ENCODE measurements at regions not wholly inside any gene's neighbourhood (a gene's known extent, or its start where the extent isn't known, plus 50 kb on each side); places are given as distances from the start of the nearest gene placed in this dataset.

GRCh38 chr2:59874361-59874760 lies 679.1 kb downstream of the BCL11A start:
- H2BK12ac ChIP-seq (ENCODE audit: low read depth, low read length): no peak overlapping the region
- no peaks in the 10 kb centered on the region for H3K23me2 ChIP-seq (ENCODE audit: low read depth, low read length)
- ChIA-PET CTCF (ENCODE audit: partially characterized antibody) (interaction anchor here (1.0 kb wide), 1 partner anchor 9 kb away, joined by 3 read pairs; no protein-coding TSS in a partner anchor), POLR2A (ENCODE audit: partially characterized antibody) (no interaction called here)
- H2AFZ ChIP-seq (ENCODE audit: low read length): no peak overlapping the region
- TF ChIP-seq KDM5A (IDR thresholded peaks at IDR 0.05; ENCODE audit: low read length) (no peak), E2F6 (IDR thresholded peaks at IDR 0.05) (no peak), SP2 (IDR thresholded peaks at IDR 0.05; ENCODE audit: low read length) (no peak), TCF12 (IDR thresholded peaks at IDR 0.05; ENCODE audit: low read depth, low read length) (no peak), BACH1 (IDR thresholded peaks at IDR 0.05; ENCODE audit: low read length) (no peak), SRF (IDR thresholded peaks at IDR 0.05; ENCODE audit: low read depth, low read length) (no peak), SUZ12 (IDR thresholded peaks at IDR 0.05; ENCODE audit: low read length) (no peak), GABPA (IDR thresholded peaks at IDR 0.05; ENCODE audit: borderline replicate concordance, insufficient read depth, low read length) (no peak), CTCF (IDR thresholded peaks at IDR 0.05; ENCODE audit: control extremely low read depth in 1 of 3, insufficient read depth in 1 of 3, low read depth in 1 of 3, low read length in 3 of 3) (no peak)
- no peak overlapping the region for H4K8ac ChIP-seq (ENCODE audit: extremely low read depth, insufficient read depth, low read length)
- no peak overlapping the region for H2BK120ac ChIP-seq (replicated peaks; ENCODE audit: low read depth, low read length)
- H3K4me2 ChIP-seq (ENCODE audit: insufficient read depth in 1 of 2, low read depth in 2 of 2, low read length in 2 of 2): no peak overlapping the region
- no peak overlapping the region for H2BK5ac ChIP-seq (ENCODE audit: low read depth, low read length)
- DNase-seq (ENCODE audit: low read depth in 1 of 2, low spot score in 2 of 2) (no peak), FAIRE-seq (no peak)
- H2BK15ac ChIP-seq (ENCODE audit: low read length): no peak overlapping the region
- peaks cover 0 to 6% (median 3%) of the 10 kb centered on the region in 4 experiments; a peak in 3 of 7 replicates for H3K4me1 ChIP-seq (replicated peaks in 1 of 4; ENCODE audit: control insufficient read depth in 3 of 4, insufficient read depth in 4 of 4, low read length in 3 of 4)
- H3K56ac ChIP-seq (replicated peaks; ENCODE audit: insufficient read length, low read depth, low read length): no peak overlapping the region
- no peak overlapping the region for H3K9ac ChIP-seq (replicated peaks in 1 of 4; ENCODE audit: extremely low read depth in 1 of 4, low read depth in 3 of 4, low read length in 3 of 4)
- no peak overlapping the region for H2AK5ac ChIP-seq (ENCODE audit: low read depth, low read length)
- no peak overlapping the region for H3K14ac ChIP-seq (ENCODE audit: insufficient read length)
- no peaks in the 10 kb centered on the region for H4K20me1 ChIP-seq (replicated peaks in 1 of 2; ENCODE audit: control insufficient read depth in 1 of 2, insufficient read depth in 2 of 2, low read length in 2 of 2)
- H2BK20ac ChIP-seq (ENCODE audit: low read length): no peak overlapping the region
- no peaks in the 10 kb centered on the region for H3K27me3 ChIP-seq (replicated peaks in 1 of 4; ENCODE audit: control insufficient read depth in 3 of 4, extremely low read depth in 1 of 4, insufficient read depth in 3 of 4, low read length in 3 of 4)
- no peaks in the 10 kb centered on the region for H3K79me2 ChIP-seq (ENCODE audit: control insufficient read depth in 1 of 2, insufficient read depth in 2 of 2, low read length in 2 of 2)
- H3K9me3 ChIP-seq (ENCODE audit: insufficient read depth in 2 of 2, low read depth in 1 of 2, low read length in 1 of 2): no peaks in the 10 kb centered on the region
- no peak overlapping the region for H3K27ac ChIP-seq (ENCODE audit: low read depth, low read length)
- H4K5ac ChIP-seq (ENCODE audit: insufficient read length, low read depth, low read length): no peak overlapping the region
- no peak overlapping the region for H3K18ac ChIP-seq (ENCODE audit: extremely low read depth, low read length)
- 92% methylated on average over 7 of the region's 7 CpGs; no CpG with 5 or more reads in 1 of the 2 experiments for WGBS, 2 experiments (ENCODE audit: extremely low coverage in 1 of 2, insufficient coverage in 1 of 2, insufficient read length in 1 of 2, insufficient replicate concordance in 2 of 2, low coverage in 1 of 2, low lambda C conversion rate in 2 of 2, missing lambda C conversion rate in 1 of 2)
- H3K79me1 ChIP-seq (ENCODE audit: low read depth, low read length): no peaks in the 10 kb centered on the region
- H3K4ac ChIP-seq (replicated peaks; ENCODE audit: insufficient read length, low read depth, low read length): no peak overlapping the region
- H4K91ac ChIP-seq (replicated peaks; ENCODE audit: insufficient read length, low read length): no peak overlapping the region
- no peaks in the 10 kb centered on the region for H3K36me3 ChIP-seq (ENCODE audit: control insufficient read depth in 2 of 4, insufficient read depth in 4 of 4, low read length in 3 of 4)
- H3K4me3 ChIP-seq (ENCODE audit: extremely low read depth in 1 of 4, insufficient read depth in 2 of 4, low read depth in 3 of 4, low read length in 4 of 4): no peak overlapping the region
- H3K23ac ChIP-seq (ENCODE audit: insufficient read length): no peak overlapping the region
